ENCODE measurements at regions not wholly inside any gene's neighbourhood (a gene's known extent, or its start where the extent isn't known, plus 50 kb on each side); places are given as distances from the start of the nearest gene placed in this dataset.

GRCh38 chr21:16154951-16155635, 425.3 kb downstream of the USP25 start:
- H3K27me3 ChIP-seq (ENCODE audit: control insufficient read depth, insufficient read depth, low read length) = no peaks in the 10 kb centered on the region
- H3K9ac ChIP-seq (ENCODE audit: low read length) = no peak overlapping the region
- H3K27ac ChIP-seq (ENCODE audit: low read length) = no peak overlapping the region
- H3K9me3 ChIP-seq (ENCODE audit: control insufficient read depth, low read depth, low read length) = no peaks in the 10 kb centered on the region
- H3K4me3 ChIP-seq (ENCODE audit: low read length) = peak overlapping the region; percentile 7
- H3K36me3 ChIP-seq (ENCODE audit: control insufficient read depth, low read depth, low read length) = no peaks in the 10 kb centered on the region
- H3K4me1 ChIP-seq (ENCODE audit: control insufficient read depth, low read depth, low read length) = peaks cover 12% of the 10 kb centered on the region

GRCh38 chr21:16156841-16157489, 427.2 kb downstream of the USP25 start:
- no peak overlapping the region for H3K27ac ChIP-seq (ENCODE audit: low read length)

GRCh38 chr21:16159213-16159970, 429.6 kb downstream of the USP25 start:
- Histone ChIP-seq H3K9ac (ENCODE audit: low read length) (no peak overlapping the region), H3K4me1 (ENCODE audit: control insufficient read depth, low read depth, low read length) (peaks cover 10% of the 10 kb centered on the region), H3K36me3 (ENCODE audit: control insufficient read depth, low read depth, low read length) (no peaks in the 10 kb centered on the region), H3K9me3 (ENCODE audit: control insufficient read depth, low read depth, low read length) (no peaks in the 10 kb centered on the region), H3K4me3 (ENCODE audit: low read length) (no peak overlapping the region), H3K27ac (ENCODE audit: low read length) (no peak overlapping the region), H3K27me3 (ENCODE audit: control insufficient read depth, insufficient read depth, low read length) (no peaks in the 10 kb centered on the region)

More at GRCh38 chr21:16156841-16157489, 427.2 kb downstream of the USP25 start:
- H3K36me3 ChIP-seq (ENCODE audit: control insufficient read depth, low read depth, low read length) = no peaks in the 10 kb centered on the region
- H3K4me3 ChIP-seq (ENCODE audit: low read length) = no peak overlapping the region
- no peak overlapping the region for H3K9ac ChIP-seq (ENCODE audit: low read length)
- H3K4me1 ChIP-seq (ENCODE audit: control insufficient read depth, low read depth, low read length) = peaks cover 12% of the 10 kb centered on the region
- no peaks in the 10 kb centered on the region for H3K27me3 ChIP-seq (ENCODE audit: control insufficient read depth, insufficient read depth, low read length)
- no peaks in the 10 kb centered on the region for H3K9me3 ChIP-seq (ENCODE audit: control insufficient read depth, low read depth, low read length)

- no peaks in the 10 kb centered on the region for H3K27me3 ChIP-seq (ENCODE audit: control insufficient read depth, insufficient read depth, low read length)
- H3K27ac ChIP-seq (ENCODE audit: low read length) = no peak overlapping the region
- H3K36me3 ChIP-seq (ENCODE audit: control insufficient read depth, low read depth, low read length) = no peaks in the 10 kb centered on the region
- no peaks in the 10 kb centered on the region for H3K9me3 ChIP-seq (ENCODE audit: control insufficient read depth, low read depth, low read length)
- no peak overlapping the region for H3K9ac ChIP-seq (ENCODE audit: low read length)
- peaks cover 8% of the 10 kb centered on the region for H3K4me1 ChIP-seq (ENCODE audit: control insufficient read depth, low read depth, low read length)
- H3K4me3 ChIP-seq (ENCODE audit: low read length) = no peak overlapping the region
Observed at GRCh38 chr21:16159971-16160350, 430.2 kb downstream of the USP25 start.

- H3K27me3 ChIP-seq (ENCODE audit: control insufficient read depth, insufficient read depth, low read length) = no peaks in the 10 kb centered on the region
- H3K4me3 ChIP-seq (ENCODE audit: low read length) = no peak overlapping the region
- no peak overlapping the region for H3K27ac ChIP-seq (ENCODE audit: low read length)
- no peaks in the 10 kb centered on the region for H3K36me3 ChIP-seq (ENCODE audit: control insufficient read depth, low read depth, low read length)
- H3K4me1 ChIP-seq (ENCODE audit: control insufficient read depth, low read depth, low read length) = no peaks in the 10 kb centered on the region
- no peaks in the 10 kb centered on the region for H3K9me3 ChIP-seq (ENCODE audit: control insufficient read depth, low read depth, low read length)
- no peak overlapping the region for H3K9ac ChIP-seq (ENCODE audit: low read length)
Observed at GRCh38 chr21:16162953-16163352, 433.2 kb downstream of the USP25 start.

- Histone ChIP-seq H3K36me3 (ENCODE audit: control insufficient read depth, low read depth, low read length) (no peaks in the 10 kb centered on the region), H3K27ac (ENCODE audit: low read length) (no peak overlapping the region), H3K4me1 (ENCODE audit: control insufficient read depth, low read depth, low read length) (no peaks in the 10 kb centered on the region), H3K27me3 (ENCODE audit: control insufficient read depth, insufficient read depth, low read length) (no peaks in the 10 kb centered on the region), H3K9me3 (ENCODE audit: control insufficient read depth, low read depth, low read length) (no peaks in the 10 kb centered on the region), H3K9ac (ENCODE audit: low read length) (no peak overlapping the region), H3K4me3 (ENCODE audit: low read length) (no peak overlapping the region)
Observed at GRCh38 chr21:16169102-16169511, 439.3 kb downstream of the USP25 start.

DNA sequence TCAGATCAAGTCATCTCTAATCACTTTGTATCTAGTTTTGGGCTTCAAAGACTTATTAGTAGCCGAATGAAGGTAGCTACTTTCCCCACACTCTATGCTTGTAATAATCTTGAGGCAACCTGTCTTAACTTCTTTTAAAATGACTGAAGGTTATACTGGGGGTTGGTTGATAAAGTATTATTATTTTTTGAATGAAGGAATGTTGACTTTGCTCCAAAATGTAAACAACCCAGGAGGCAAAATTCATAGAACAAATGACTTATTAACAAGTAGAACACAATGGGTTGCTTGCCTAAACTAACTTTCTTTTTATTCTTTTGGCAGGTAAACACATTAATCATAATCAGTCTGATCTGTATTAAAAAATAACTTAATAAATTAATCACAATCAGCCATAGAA, 440.0 kb downstream of the USP25 start:
- no peak overlapping the region for H3K27ac ChIP-seq (ENCODE audit: low read length)
- no peaks in the 10 kb centered on the region for H3K4me1 ChIP-seq (ENCODE audit: control insufficient read depth, low read depth, low read length)

GRCh38 chr21:16176570-16176969, 446.8 kb downstream of the USP25 start:
- H3K4me1 ChIP-seq (ENCODE audit: control insufficient read depth, low read depth, low read length) = peaks cover 13% of the 10 kb centered on the region
- H3K36me3 ChIP-seq (ENCODE audit: control insufficient read depth, low read depth, low read length) = no peaks in the 10 kb centered on the region
- H3K9me3 ChIP-seq (ENCODE audit: control insufficient read depth, low read depth, low read length) = no peaks in the 10 kb centered on the region
- H3K4me3 ChIP-seq (ENCODE audit: low read length) = no peak overlapping the region
- no peak overlapping the region for H3K27ac ChIP-seq (ENCODE audit: low read length)
- no peak overlapping the region for H3K9ac ChIP-seq (ENCODE audit: low read length)
- H3K27me3 ChIP-seq (ENCODE audit: control insufficient read depth, insufficient read depth, low read length) = no peaks in the 10 kb centered on the region

More for the DNA sequence above, 440.0 kb downstream of the USP25 start:
- H3K36me3 ChIP-seq (ENCODE audit: control insufficient read depth, low read depth, low read length) = no peaks in the 10 kb centered on the region
- no peaks in the 10 kb centered on the region for H3K27me3 ChIP-seq (ENCODE audit: control insufficient read depth, insufficient read depth, low read length)
- no peak overlapping the region for H3K4me3 ChIP-seq (ENCODE audit: low read length)
- no peak overlapping the region for H3K9ac ChIP-seq (ENCODE audit: low read length)
- H3K9me3 ChIP-seq (ENCODE audit: control insufficient read depth, low read depth, low read length) = no peaks in the 10 kb centered on the region

DNA sequence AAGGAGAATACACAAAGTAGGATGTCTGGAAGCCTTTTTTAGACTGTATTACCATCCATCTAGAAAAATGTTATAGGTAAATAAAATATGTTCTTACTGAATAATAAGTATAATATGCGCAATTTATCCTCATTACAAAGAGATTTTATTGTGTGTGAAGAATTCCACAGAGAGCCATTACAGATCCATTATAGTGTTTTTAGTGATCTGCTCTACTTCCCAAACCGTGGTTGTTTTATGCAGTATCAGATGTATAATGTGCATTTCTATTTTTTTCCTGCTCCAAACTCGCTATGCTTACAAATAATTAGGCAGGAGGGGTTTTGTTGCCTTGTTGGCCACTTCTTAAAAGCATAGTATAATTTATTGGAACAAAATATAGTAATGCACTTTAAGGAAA, 447.8 kb downstream of the USP25 start:
- Histone ChIP-seq H3K9ac (ENCODE audit: low read length) (no peak overlapping the region), H3K27ac (ENCODE audit: low read length) (no peak overlapping the region), H3K4me1 (ENCODE audit: control insufficient read depth, low read depth, low read length) (peaks cover 13% of the 10 kb centered on the region), H3K36me3 (ENCODE audit: control insufficient read depth, low read depth, low read length) (no peaks in the 10 kb centered on the region), H3K27me3 (ENCODE audit: control insufficient read depth, insufficient read depth, low read length) (no peaks in the 10 kb centered on the region), H3K9me3 (ENCODE audit: control insufficient read depth, low read depth, low read length) (no peaks in the 10 kb centered on the region), H3K4me3 (ENCODE audit: low read length) (no peak overlapping the region)

DNA sequence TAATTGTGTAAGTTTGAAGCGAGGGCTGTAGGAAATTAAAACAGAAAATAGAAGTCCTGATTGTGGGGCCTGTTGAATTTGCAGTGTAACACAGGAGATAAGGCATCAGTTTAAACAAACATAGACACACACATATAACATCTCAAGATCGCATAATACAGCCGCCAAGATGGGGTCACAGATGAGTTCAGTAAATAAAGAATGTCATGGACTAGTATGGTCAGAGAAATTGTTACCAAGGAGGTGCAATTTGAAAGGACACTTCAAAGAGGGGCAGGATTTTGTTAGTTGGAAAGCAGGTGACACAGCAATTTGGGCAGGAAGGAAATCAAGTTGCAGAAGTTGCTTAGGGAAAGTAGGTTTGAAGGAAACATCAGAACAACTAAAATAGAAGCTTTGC, 450.0 kb downstream of the USP25 start:
- no peak overlapping the region for H3K27ac ChIP-seq (ENCODE audit: low read length)
- H3K4me3 ChIP-seq (ENCODE audit: low read length) = no peak overlapping the region
- H3K9me3 ChIP-seq (ENCODE audit: control insufficient read depth, low read depth, low read length) = no peaks in the 10 kb centered on the region
- H3K27me3 ChIP-seq (ENCODE audit: control insufficient read depth, insufficient read depth, low read length) = no peaks in the 10 kb centered on the region
- peaks cover 13% of the 10 kb centered on the region for H3K4me1 ChIP-seq (ENCODE audit: control insufficient read depth, low read depth, low read length)
- no peaks in the 10 kb centered on the region for H3K36me3 ChIP-seq (ENCODE audit: control insufficient read depth, low read depth, low read length)
- H3K9ac ChIP-seq (ENCODE audit: low read length) = no peak overlapping the region

- Histone ChIP-seq H3K9ac (ENCODE audit: low read length) (no peak overlapping the region), H3K27me3 (ENCODE audit: control insufficient read depth, insufficient read depth, low read length) (no peaks in the 10 kb centered on the region), H3K36me3 (ENCODE audit: control insufficient read depth, low read depth, low read length) (no peaks in the 10 kb centered on the region), H3K9me3 (ENCODE audit: control insufficient read depth, low read depth, low read length) (no peaks in the 10 kb centered on the region), H3K27ac (ENCODE audit: low read length) (no peak overlapping the region), H3K4me1 (ENCODE audit: control insufficient read depth, low read depth, low read length) (peaks cover 14% of the 10 kb centered on the region), H3K4me3 (ENCODE audit: low read length) (no peak overlapping the region)
Observed at GRCh38 chr21:16180614-16181013, 450.8 kb downstream of the USP25 start.

Measured in iPS-18a (cell line).